ENCODE measurements at regions not wholly inside any gene's neighbourhood (a gene's known extent, or its start where the extent isn't known, plus 50 kb on each side); places are given as distances from the start of the nearest gene placed in this dataset.

- H3K9me3 ChIP-seq (ENCODE audit: control insufficient read depth in 1 of 2, insufficient read depth in 1 of 2, low read depth in 1 of 2, low read length in 2 of 2): peaks cover 0 to 4% of the 10 kb centered on the region in 2 experiments; a peak in 1 of 4 replicates
- no TSS peak for BruUV-seq (replicated peaks)
- H3K79me2 ChIP-seq (ENCODE audit: insufficient read depth, low read length): no peaks in the 10 kb centered on the region
- H3K4me1 ChIP-seq (ENCODE audit: control insufficient read depth in 1 of 2, insufficient read depth in 2 of 2, low read length in 2 of 2): no peaks in the 10 kb centered on the region
- DNase-seq (ENCODE audit: low read depth, low spot score) (no peak), ATAC-seq (no peak)
- no peaks in the 10 kb centered on the region for H3K36me3 ChIP-seq (ENCODE audit: control insufficient read depth in 1 of 2, insufficient read depth in 2 of 2, low read length in 2 of 2)
- H3K27ac ChIP-seq (ENCODE audit: low read depth, low read length): no peak overlapping the region
- no peak overlapping the region for H3K4me3 ChIP-seq (replicated peaks in 1 of 2; ENCODE audit: low read depth in 1 of 2, low read length in 2 of 2)
- RAD21 ChIA-PET (ENCODE audit: low non-redundant PET in 1 of 2, low total read pairs in 2 of 2, uncharacterized antibody in 2 of 2, unreplicated experiment in 2 of 2): no interaction called here
- H2AFZ ChIP-seq (ENCODE audit: low read depth, low read length, poor library complexity, severe bottlenecking): no peak overlapping the region
- POLR2A ChIA-PET: no interaction called here
- no peak overlapping the region for H3K9ac ChIP-seq (ENCODE audit: low read length)
- TF ChIP-seq POLR2AphosphoS5 (IDR thresholded peaks at IDR 0.05; ENCODE audit: low read depth, low read length): no peak
- CTCF ChIA-PET: no interaction called here
- no peaks in the 10 kb centered on the region for H3K27me3 ChIP-seq (ENCODE audit: insufficient read depth, low read length)
- H4K20me1 ChIP-seq (ENCODE audit: insufficient read depth): no peaks in the 10 kb centered on the region
- H3K4me2 ChIP-seq (ENCODE audit: low read length): no peak overlapping the region
- H3K9me2 ChIP-seq (ENCODE audit: insufficient read depth): no peaks in the 10 kb centered on the region
- intact Hi-C loops (cut with micrococcal nuclease): no loop called here
Observed at GRCh38 chr5:57102189-57102904, 71.5 kb upstream of the GPBP1 start.

GRCh38 chr5:57102905-57103255 is 71.0 kb upstream of the GPBP1 start:
- no peaks in the 10 kb centered on the region for H3K9me2 ChIP-seq (ENCODE audit: insufficient read depth)
- no peak overlapping the region for H3K4me3 ChIP-seq (replicated peaks in 1 of 2; ENCODE audit: low read depth in 1 of 2, low read length in 2 of 2)
- BruUV-seq (replicated peaks): no TSS peak
- no peaks in the 10 kb centered on the region for H3K9me3 ChIP-seq (ENCODE audit: control insufficient read depth in 1 of 2, insufficient read depth in 1 of 2, low read depth in 1 of 2, low read length in 2 of 2)
- POLR2A ChIA-PET: no interaction called here
- intact Hi-C loops (cut with micrococcal nuclease): no loop called here
- no peak overlapping the region for H3K9ac ChIP-seq (ENCODE audit: low read length)
- no peaks in the 10 kb centered on the region for H4K20me1 ChIP-seq (ENCODE audit: insufficient read depth)
- H2AFZ ChIP-seq (ENCODE audit: low read depth, low read length, poor library complexity, severe bottlenecking): no peak overlapping the region
- no peaks in the 10 kb centered on the region for H3K4me1 ChIP-seq (ENCODE audit: control insufficient read depth in 1 of 2, insufficient read depth in 2 of 2, low read length in 2 of 2)
- ATAC-seq: no peak
- no peaks in the 10 kb centered on the region for H3K79me2 ChIP-seq (ENCODE audit: insufficient read depth, low read length)
- H3K4me2 ChIP-seq (ENCODE audit: low read length): no peak overlapping the region
- no peaks in the 10 kb centered on the region for H3K36me3 ChIP-seq (ENCODE audit: control insufficient read depth in 1 of 2, insufficient read depth in 2 of 2, low read length in 2 of 2)
- TF ChIP-seq ZBTB33 (IDR thresholded peaks at IDR 0.05; ENCODE audit: extremely low read depth, insufficient replicate concordance, low read length) (no peak), SP1 (IDR thresholded peaks at IDR 0.05; ENCODE audit: low read depth) (no peak), ATF3 (IDR thresholded peaks at IDR 0.05) (no peak), EGR1 (IDR thresholded peaks at IDR 0.05; ENCODE audit: low read depth) (no peak), EZH2phosphoT487 (IDR thresholded peaks at IDR 0.05; ENCODE audit: borderline replicate concordance) (no peak)
- H3K27me3 ChIP-seq (ENCODE audit: insufficient read depth, low read length): no peaks in the 10 kb centered on the region
- H3K27ac ChIP-seq (ENCODE audit: low read depth, low read length): no peak overlapping the region
- RAD21 ChIA-PET (ENCODE audit: low non-redundant PET in 1 of 2, low total read pairs in 2 of 2, uncharacterized antibody in 2 of 2, unreplicated experiment in 2 of 2): no interaction called here
- CTCF ChIA-PET: no interaction called here
- DNase-seq (ENCODE audit: low read depth, low spot score): no peak

Data from HCT116 (cell line).